Hypothalamus (tissue), 51 donors: ENCODE measurements at regions not wholly inside any gene's neighbourhood (a gene's known extent, or its start where the extent isn't known, plus 50 kb on each side); places are given as distances from the start of the nearest gene placed in this dataset.

Experiments used
- DNase-seq, 51 donors: peaks; one replicate each; lab custom pipeline; 2025; lab: John Stamatoyannopoulos, UW

DNA sequence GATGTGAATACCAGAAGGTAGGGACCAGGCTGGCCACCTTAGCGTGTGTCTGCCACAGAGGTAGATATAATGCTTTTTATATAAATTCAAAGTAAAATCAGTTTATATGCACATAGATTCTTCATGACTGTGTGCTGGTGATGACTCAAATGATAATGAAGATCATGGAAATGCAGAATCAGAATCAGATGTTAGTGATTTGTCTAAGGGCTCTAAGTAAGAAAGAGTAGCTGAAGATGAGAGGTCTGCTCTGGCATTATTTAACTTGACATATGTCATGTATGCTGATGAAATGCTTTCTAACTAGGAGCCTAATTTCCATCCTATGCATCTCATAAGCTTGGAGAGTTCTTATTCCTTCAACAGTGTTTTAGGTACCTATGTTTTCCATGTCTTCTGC, 50.3 kb upstream of the DPH6 start:
- no peak for DNase-seq

DNA sequence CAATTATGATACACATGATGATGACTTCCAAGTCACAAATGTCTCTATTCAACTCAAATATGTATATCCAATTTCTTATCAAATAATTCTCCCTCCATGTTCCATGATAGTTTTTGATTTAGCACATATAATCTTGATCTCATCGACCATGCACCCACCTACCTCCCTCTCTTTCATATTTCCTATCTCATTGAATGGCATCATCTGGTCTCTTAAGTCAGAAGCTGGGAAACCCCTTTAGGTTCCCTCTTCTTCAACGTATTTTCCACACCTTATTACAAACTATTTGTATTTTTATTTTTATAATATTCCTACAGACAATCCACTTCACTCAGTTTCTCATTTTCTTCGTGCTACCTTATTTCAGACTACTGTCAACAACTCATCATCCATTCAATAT, 56.9 kb upstream of the DPH6 start:
- no peak for DNase-seq

DNA sequence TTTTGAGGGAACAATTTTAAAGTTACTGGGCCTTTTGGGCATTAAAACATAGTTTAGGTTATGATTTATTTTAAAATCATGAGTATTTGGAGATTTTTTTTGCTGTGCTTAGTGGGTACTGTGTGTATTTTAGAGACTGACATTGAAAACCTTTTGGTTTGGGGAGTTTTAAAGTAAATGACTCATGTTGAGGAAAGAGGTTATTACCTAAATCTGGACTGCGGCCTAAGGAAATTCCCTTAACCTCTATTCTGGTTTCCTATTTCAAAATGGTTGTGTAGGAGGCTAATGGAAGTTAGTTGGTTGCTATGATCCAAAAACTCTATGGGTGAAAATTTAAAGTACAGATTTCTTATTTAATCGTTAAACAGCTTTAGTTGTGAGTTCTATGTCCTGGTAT, 57.3 kb upstream of the DPH6 start:
- DNase-seq, result no peak

DNA sequence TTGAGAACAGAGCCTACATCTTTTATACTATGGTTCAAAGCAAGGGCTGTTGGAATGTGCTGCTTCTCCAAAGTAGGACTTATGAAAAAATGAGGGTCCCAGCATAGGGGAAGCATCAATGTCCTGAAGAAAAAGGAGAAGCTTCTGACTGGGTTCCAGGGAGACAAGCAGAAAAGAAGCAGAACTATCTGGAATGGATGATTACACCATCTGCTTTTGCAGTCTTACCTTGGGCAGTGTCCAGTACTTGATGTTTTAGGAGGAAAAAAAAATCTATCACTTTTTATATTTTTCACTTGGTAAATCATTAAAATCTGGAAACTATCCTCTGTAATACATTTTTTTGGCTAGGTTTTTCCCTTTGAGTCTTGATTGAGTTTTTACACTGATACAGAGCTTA, 57.9 kb upstream of the DPH6 start:
- no peak for DNase-seq

DNA sequence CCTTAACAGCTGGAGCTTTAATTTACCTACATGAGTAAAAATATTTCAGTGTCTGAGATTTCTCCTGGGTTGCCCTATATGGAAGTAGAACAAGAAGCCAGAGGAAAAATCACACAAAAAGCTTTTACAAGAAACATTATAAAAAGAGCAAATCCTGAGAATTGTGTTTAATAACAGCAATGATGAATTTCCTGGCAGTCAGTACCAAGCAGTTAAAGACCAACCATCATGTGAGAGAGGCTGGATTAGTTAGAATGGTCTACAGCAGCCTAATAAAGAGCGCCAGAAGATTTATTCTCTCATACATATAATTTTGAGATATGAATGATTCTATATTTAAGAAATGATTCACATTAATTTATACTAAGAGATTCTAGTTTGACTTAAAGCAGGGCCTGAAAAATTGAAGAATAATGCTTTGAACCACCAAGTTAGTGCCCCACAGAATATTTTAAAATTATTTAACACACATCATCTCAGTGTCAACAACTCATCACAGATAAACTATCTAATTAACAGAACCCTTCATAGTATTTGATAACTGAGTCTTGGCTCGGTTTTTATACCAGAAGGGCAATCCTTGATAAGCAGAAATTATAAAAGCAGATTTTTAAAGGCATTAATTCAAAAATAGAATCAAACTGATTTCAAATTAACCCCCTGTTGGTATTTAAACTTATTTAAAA, 59.9 kb upstream of the DPH6 start:
- DNase-seq, result no peak

DNA sequence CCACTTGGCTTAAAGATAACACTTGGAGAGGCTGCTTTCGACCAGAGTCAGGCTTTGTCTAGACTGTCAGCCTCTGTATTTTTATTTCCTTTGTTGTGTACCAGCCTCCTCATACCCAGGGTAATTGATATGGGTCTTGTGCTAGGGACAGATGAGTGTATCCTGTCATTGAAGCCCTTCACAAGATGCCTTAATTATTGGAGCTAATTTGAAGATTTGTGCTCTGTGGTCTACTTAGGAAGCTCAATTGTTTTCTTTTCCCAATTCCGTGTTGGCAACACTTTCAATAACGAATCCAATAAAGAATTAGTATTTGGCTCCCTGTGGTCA, 60.5 kb upstream of the DPH6 start:
- DNase-seq, result no peak

DNA sequence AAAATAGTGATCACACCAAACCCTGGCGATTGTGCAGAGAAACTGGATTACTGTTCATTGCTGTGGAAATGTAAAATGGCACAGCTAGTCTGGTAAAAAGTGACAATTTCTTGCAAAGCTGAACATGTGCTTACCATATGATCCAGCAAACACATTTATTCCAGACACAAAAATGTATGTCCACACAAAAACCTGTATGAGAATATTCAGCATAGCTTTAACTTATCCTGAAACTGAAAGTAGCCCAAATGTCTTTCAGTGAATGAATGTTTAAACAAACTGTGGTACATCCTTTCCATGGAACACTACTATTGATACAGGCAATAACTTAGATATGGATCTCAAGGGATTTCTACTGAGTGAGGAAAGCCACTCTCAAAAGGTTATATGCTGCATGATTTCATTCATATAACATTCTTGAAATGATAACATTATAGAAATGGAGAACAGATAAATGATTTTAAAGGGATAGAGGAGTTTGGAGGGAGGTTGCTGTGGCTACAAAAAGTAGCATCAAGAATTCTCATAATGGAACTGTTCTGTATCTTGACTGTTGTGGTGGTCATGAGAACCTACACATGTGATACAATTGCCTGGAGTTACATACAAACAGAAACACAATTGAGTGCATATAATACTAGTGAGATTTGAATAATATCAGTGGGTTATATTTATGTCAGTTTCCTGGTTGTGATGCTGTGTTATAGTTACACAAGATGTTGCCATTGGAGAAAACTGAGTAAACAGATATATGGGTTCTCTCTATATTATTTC, 70.7 kb upstream of the DPH6 start:
- DNase-seq, result no peak

DNA sequence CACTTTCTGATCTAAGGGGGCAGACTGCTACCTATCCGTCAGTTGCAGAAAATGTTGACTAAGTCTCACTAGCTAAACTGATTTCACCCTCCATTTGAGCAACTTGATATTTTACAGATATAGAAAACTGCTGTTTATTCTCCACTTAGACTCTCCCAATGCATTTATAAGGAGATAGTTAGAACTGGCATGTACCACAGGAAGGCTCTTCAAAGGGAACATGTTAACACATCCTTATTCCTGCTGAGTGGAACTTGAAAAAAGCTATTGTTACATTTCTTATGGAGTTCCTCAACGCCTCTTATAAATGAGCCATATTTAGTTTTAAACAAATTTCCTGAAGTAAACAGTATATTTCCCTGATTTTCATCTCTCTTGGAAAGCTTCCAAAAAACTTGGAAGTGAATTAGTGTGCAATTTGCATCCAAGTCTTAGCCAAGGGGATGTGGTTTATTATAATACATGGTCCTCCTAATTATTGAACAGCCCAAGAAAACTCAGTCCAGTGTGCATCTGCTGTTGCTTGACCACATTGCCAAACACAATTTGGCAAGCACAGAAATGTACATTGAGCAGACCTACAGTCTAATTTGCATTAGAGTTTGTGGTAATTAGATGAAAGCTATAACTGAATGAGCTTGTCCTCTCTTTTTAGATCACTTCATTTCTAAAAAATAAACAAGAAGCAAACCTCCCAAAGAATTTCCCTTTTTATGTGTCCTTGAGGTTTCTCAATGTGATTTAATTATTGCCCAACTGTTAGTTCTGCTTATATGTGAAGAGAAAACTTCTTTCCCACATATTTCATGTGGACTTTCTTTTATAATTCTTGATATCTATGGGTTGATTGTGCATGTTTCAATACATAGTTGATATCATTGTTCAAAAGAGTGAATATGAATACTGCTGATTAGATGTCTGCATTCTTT, 72.6 kb upstream of the DPH6 start:
- no peak for DNase-seq

DNA sequence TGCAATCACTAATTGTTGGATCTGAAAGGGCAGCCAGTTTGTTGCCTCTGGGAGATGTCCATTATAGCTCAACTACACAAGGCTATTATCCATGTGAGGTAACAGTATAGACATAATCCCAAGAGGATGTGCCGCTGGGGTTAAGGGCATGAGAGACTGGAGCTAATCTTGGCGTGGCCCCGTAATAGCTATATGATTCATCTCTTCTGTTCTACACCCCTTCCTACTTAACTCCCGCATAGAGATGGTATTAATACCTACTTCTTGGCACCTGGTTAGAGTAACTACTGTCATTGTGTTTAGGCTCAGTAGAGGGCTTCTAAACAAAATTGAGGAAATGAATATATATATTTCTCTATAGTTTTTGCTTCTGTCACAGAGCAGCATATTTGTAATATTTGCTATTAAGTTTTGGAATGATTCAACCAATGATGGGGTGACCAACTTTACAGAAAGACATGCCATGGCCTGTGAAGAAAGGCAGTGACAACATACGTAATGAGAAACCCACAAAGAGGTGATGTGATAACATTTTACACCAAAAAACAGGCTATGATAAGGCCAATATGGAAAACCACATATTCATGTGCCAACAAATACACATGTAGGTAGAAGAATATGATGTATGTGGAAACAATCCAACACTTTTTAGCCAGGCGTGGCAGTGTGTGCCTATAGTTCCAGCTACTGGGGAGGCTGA, 76.8 kb upstream of the DPH6 start:
- no peak for DNase-seq

DNA sequence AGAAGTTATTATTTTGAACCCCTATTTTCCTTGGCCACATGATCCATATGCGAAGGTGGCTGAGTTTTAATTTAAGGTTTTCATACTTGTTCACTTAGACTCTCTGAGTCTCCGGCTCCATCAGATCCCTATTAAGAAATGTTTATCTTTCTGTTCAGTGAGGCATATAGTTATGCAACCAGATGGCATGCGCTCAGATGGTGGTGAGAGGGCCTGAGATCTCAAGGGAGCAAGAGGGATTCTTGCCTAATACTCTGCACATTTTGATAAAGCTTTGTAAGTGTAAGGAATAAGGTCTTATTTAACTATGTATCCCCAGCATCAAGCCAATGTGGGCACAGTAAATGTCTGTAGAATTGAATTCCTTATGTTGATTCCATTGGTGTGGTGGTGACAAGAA, 78.9 kb upstream of the DPH6 start:
- no peak for DNase-seq

DNA sequence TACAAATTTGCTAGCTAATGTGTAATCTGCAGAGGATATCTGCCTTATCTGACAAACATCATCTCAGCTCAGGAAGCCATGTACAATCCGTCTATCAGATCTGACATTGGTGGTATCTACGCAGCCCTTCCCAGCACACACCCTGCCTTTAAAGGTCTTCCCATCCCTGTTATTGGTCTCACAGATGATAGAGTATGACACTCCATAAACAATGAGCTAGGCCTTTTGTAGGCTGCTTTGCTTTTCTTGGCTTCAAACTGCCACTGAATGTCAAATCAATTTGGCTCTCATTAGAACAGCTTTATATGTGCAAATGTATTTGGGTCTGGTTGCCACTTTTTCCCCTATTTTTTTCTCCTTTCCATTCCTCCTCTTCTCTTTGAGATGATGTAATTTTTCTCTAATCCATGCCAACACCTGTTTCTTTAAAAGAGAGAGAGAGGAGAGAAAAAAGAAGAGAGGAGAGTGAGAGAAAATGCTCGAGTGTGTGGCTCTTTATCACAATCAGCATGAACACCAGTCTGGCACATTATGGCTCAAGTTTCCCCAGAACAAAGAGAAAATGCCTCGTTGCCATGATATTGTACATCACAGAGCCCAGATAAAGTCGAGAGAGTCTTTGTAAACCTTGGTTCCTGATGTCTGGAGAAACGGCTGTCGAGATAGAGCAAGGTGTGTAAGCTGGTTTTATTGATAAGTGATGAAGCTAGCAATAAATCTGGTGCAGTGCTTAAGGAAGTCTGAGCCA, 80.8 kb upstream of the DPH6 start:
- no peak for DNase-seq

DNA sequence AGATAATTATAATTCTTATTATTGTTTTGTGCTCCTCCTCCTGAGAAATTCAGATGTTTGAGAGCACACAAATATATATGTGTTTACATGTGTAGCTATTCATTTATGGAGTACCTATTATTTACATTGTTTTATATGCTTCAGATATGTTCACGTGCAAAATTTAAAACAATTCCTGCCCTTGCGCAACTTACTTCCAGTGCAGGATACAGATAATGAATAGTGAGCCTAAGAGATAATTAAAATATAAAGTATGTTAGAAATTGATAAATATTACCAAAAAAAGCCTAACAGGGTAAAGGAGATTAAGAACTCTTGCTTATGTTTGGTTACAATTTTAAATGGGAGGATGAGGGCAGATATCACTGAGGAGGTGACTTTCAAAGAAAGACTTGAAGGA, 81.7 kb upstream of the DPH6 start:
- no peak for DNase-seq

DNA sequence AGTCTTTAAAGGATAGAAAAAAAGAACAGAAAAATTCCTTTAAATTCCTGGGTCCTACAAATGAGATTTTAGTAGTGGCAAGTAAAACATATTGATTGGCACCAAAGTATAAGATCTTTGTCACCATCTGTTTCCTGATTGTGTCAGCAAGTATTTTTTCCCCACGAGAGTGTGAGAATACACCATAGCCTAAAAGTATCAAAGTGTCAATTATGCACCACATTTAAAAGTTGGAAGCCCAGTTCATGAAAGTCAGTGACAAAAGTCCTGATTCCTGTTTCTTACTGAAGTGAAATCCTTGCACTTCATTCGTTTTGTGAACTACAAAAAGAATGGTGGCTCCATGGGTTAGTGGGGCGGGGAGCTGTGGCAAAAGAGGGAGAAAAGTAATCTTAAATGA, 83.8 kb upstream of the DPH6 start:
- no peak for DNase-seq

DNA sequence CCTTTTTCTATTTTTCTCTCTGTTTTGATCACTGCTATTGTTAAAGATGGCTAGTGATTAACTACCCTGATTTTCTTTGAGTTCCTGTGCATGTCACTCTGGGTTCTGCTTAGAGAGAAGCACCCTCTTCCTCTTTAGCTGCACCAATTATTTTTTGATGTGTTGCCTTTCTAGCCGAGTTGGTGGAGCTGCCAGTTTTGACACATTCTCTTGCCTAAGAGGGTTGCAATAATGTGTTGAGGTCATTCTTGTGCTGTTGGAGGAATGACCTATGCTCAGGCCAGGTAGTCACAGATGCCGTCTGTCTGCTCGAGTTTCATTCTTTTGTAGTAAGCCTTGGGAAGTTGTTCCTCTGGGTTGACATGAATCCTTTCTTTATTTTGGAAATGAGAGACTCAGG, 84.6 kb upstream of the DPH6 start:
- no peak for DNase-seq

DNA sequence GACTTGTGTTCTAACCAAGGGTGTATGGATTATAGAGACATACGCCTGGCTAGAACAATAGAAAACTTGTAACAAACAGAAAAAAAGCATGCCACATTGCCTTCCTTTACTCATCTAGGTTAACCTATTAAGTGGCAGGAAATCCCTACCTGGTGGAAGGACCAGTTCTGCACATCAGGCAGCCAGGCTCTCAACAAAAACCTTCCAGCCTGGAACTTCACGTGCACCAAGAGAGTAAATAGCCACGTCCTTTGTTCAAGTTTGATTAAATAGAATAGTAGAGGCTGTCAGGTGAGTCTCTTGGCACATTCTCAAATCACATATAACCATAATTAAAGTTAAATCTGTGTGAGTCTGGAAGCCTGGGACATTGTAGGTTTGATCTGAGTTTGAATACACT, 85.0 kb upstream of the DPH6 start:
- no peak for DNase-seq

DNA sequence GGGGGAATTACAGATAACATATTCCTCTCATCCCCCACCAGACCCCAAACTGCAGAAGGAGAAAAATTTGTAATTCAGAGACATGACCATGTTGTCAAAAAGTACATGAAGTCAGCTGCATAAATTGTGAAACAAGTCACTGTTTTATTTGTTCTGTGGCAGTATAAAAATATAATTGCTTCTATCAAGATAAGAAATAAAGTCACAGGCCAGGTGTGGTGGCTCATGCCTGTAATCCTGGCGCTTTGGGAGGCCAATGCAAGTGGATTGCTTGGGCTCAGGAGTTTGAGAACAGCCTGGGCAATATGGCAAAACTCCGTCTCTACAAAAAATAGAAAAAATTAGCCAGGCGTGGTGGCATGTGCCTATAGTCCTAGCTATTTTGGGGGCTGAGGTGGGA, 87.7 kb upstream of the DPH6 start:
- no peak for DNase-seq

DNA sequence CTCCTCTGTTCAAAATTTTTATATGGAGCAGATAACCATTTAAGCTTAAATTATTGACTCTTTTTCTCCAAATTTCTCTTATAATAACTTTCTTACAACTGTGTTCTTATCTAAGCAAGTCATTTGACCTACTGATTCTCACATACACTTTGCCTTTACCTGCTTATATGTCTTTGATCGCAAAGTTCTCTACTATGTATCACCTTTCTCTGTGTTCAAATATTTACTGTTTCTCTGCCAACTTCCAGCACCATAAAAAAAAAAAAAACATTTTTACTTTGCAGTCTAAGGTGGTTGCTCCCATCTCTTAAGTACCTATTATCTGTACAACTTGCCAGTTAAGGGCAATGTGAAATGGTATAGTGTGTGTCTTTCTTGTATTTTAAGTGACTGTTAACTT, 100.8 kb upstream of the DPH6 start:
- DNase-seq, result no peak

DNA sequence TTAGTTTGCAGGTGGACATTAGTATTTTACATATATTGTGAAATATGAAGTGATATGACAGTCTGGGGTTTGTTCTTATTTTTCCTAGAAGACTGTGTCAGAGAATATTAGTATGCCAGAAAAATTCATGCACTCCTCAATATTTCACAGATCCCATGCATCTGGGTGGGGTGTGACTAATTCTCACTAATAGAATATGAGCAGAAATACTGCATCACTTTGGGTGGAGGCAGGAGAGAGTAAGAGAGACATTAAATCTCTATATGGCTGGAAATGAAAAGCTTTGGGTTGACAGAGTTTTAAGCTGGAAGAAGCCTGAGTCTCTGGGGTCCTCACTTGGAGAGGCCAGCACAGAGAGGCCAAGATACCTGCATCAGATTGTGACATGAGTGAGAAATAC, 101.3 kb upstream of the DPH6 start:
- no peak for DNase-seq

DNA sequence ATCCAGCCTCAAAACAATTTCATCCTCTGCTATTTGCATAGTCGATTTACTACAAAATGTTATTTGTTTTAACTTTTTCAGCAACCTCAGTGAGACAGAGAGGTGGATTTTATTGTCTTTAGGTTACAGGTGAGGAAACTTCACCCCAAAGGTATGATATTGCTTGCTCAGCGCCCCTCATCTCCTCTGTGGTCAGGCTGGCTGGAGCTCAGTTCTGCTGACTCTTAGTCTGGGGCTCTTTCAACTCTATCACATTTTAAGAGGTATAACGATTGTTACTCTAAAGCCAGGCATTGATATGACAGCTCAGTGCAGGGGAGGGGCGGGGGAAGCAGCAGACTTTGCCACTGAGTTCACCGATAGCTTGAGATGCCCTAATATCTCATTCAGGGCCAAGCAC, 103.0 kb upstream of the DPH6 start:
- no peak for DNase-seq

DNA sequence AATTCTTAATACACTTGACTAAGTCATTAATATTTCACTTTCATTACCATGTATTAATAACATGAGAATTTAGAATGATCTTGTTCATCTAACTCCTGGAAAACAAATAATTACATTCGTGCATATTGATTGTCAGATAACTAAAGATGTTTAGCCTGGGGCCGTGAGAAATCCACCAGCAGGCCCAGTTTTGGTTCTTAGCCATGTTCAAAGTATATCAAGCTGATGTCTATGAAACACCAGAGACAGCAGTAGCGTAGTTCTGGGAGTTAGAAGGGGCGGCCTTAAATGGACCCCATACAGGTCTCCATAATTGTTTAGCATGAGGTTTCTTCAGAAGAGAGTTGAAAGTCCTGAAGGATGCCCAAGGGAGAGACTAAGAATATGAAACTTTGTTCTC, 103.6 kb upstream of the DPH6 start:
- DNase-seq, result no peak
